Stimulated activated CD8-positive, alpha-beta memory T cell treated with anti-CD3 and anti-CD28 coated beads, Interleukin-4, amount 100 ng/mL, for 1 hour (primary cell): ENCODE measurements at regions not wholly inside any gene's neighbourhood (a gene's known extent, or its start where the extent isn't known, plus 50 kb on each side); places are given as distances from the start of the nearest gene placed in this dataset.

ENCODE experiments used
- DNase-seq, 2 donors: peaks; one replicate each; pipeline ENCODE4 v3.0.0-alpha.2; 2020; ENCODE audit warnings: low read depth in 2 of 2, low spot score in 1 of 2

- DNase-seq = no peak
Observed at GRCh38 chr13:34523406-34523805, 418.7 kb upstream of the NBEA start.

- no peak for DNase-seq
Observed at GRCh38 chr13:34533941-34534340, 408.1 kb upstream of the NBEA start.

GRCh38 chr13:34542321-34542720 is 399.7 kb upstream of the NBEA start:
- DNase-seq = no peak

GRCh38 chr13:34543836-34544235 is 398.2 kb upstream of the NBEA start:
- DNase-seq = no peak

- no peak for DNase-seq
Observed at GRCh38 chr13:34545461-34545860, 396.6 kb upstream of the NBEA start.

- no peak for DNase-seq
Observed at GRCh38 chr13:34546344-34547250, 395.5 kb upstream of the NBEA start.

GRCh38 chr13:34547929-34548328 is 394.1 kb upstream of the NBEA start:
- DNase-seq = no peak

- no peak for DNase-seq
Observed at GRCh38 chr13:34553376-34553775, 388.7 kb upstream of the NBEA start.

- DNase-seq = no peak
Observed at GRCh38 chr13:34555988-34556387, 386.1 kb upstream of the NBEA start.

GRCh38 chr13:34561033-34561432 is 381.0 kb upstream of the NBEA start:
- DNase-seq = no peak

- DNase-seq = no peak
Observed at GRCh38 chr13:34567597-34567996, 374.5 kb upstream of the NBEA start.

GRCh38 chr13:34570698-34571353 is 371.2 kb upstream of the NBEA start:
- DNase-seq = no peak

- DNase-seq = no peak
Observed at GRCh38 chr13:34571716-34572115, 370.4 kb upstream of the NBEA start.

- no peak for DNase-seq
Observed at GRCh38 chr13:34577051-34577450, 365.0 kb upstream of the NBEA start.

- no peak for DNase-seq
Observed at GRCh38 chr13:34578471-34578870, 363.6 kb upstream of the NBEA start.

GRCh38 chr13:34578917-34579316 is 363.2 kb upstream of the NBEA start:
- no peak for DNase-seq

GRCh38 chr13:34583181-34583580 is 358.9 kb upstream of the NBEA start:
- no peak for DNase-seq

GRCh38 chr13:34587576-34587975 is 354.5 kb upstream of the NBEA start:
- DNase-seq = no peak

- no peak for DNase-seq
Observed at GRCh38 chr13:34588362-34588761, 353.7 kb upstream of the NBEA start.

GRCh38 chr13:34589581-34589980 is 352.5 kb upstream of the NBEA start:
- DNase-seq = no peak

GRCh38 chr13:34591129-34591528 is 350.9 kb upstream of the NBEA start:
- no peak for DNase-seq

- no peak for DNase-seq
Observed at GRCh38 chr13:34591900-34592529, 350.1 kb upstream of the NBEA start.
